ENCODE measurements at regions not wholly inside any gene's neighbourhood (a gene's known extent, or its start where the extent isn't known, plus 50 kb on each side); places are given as distances from the start of the nearest gene placed in this dataset.
"Not testable (repeated sequence)": the region's sequence is repeated elsewhere in the genome, so short reads cannot be mapped to it uniquely, and the experiment has no call there.

GRCh38 chrX:104513162-104513561 is 52.8 kb upstream of the IL1RAPL2 start:
- DNase-seq, result no peak

- no peak for DNase-seq
These were observed 55.2 kb upstream of the IL1RAPL2 start for GRCh38 chrX:104510801-104511200.

- no peak for DNase-seq
These were observed 63.5 kb upstream of the IL1RAPL2 start for GRCh38 chrX:104502460-104502859.

- DNase-seq, result no peak
These were observed 77.2 kb upstream of the IL1RAPL2 start for GRCh38 chrX:104488811-104489210.

GRCh38 chrX:104486691-104487090 is 79.3 kb upstream of the IL1RAPL2 start:
- DNase-seq, result no peak

- DNase-seq, result no peak
These were observed 83.2 kb upstream of the IL1RAPL2 start for GRCh38 chrX:104482757-104483156.

GRCh38 chrX:104469771-104470170 is 96.2 kb upstream of the IL1RAPL2 start:
- DNase-seq, result no peak

GRCh38 chrX:104459796-104460195 is 106.2 kb upstream of the IL1RAPL2 start:
- no peak for DNase-seq

- DNase-seq, result not testable (repeated sequence)
These were observed 108.9 kb upstream of the IL1RAPL2 start for GRCh38 chrX:104457130-104457529.

- no peak for DNase-seq
These were observed 115.7 kb upstream of the IL1RAPL2 start for GRCh38 chrX:104450316-104450715.

- DNase-seq, result no peak
These were observed 120.4 kb upstream of the IL1RAPL2 start for GRCh38 chrX:104445591-104445990.

- DNase-seq, result peak; percentile 45
These were observed 130.8 kb upstream of the IL1RAPL2 start for GRCh38 chrX:104435249-104435648.

- no peak for DNase-seq
These were observed 133.7 kb upstream of the IL1RAPL2 start for GRCh38 chrX:104432321-104432720.

- no peak for DNase-seq
These were observed 135.3 kb upstream of the IL1RAPL2 start for GRCh38 chrX:104430742-104431119.

- no peak for DNase-seq
These were observed 135.8 kb upstream of the IL1RAPL2 start for GRCh38 chrX:104430072-104430741.

GRCh38 chrX:104428231-104428630 is 137.8 kb upstream of the IL1RAPL2 start:
- DNase-seq, result no peak

- DNase-seq, result no peak
These were observed 138.3 kb upstream of the IL1RAPL2 start for GRCh38 chrX:104427693-104428092.

- no peak for DNase-seq
These were observed 138.9 kb upstream of the IL1RAPL2 start for GRCh38 chrX:104427073-104427472.

- no peak for DNase-seq
These were observed 145.1 kb upstream of the IL1RAPL2 start for GRCh38 chrX:104420907-104421306.

- no peak for DNase-seq
These were observed 146.1 kb upstream of the IL1RAPL2 start for GRCh38 chrX:104419926-104420325.

- no peak for DNase-seq
These were observed 146.8 kb upstream of the IL1RAPL2 start for GRCh38 chrX:104419211-104419610.

- DNase-seq, result no peak
These were observed 154.2 kb upstream of the IL1RAPL2 start for GRCh38 chrX:104411800-104412199.

- DNase-seq, result no peak
These were observed 145.7 kb upstream of the ESX1 start for GRCh38 chrX:104400387-104400786.

- DNase-seq, result no peak
These were observed 137.6 kb upstream of the ESX1 start for GRCh38 chrX:104392350-104392749.

GRCh38 chrX:104391906-104392305 is 137.2 kb upstream of the ESX1 start:
- DNase-seq, result no peak
